HG02588 (cell line): ENCODE measurements at regions not wholly inside any gene's neighbourhood (a gene's known extent, or its start where the extent isn't known, plus 50 kb on each side); places are given as distances from the start of the nearest gene placed in this dataset.

Experiments
- ATAC-seq: cut with Tn5 transposase; IDR thresholded peaks from one replicate; pipeline ENCODE4 v1.9.1; 2021; ENCODE audit warnings: mild to moderate bottlenecking, moderate library complexity; ENCODE audit not compliant: unreplicated experiment

DNA sequence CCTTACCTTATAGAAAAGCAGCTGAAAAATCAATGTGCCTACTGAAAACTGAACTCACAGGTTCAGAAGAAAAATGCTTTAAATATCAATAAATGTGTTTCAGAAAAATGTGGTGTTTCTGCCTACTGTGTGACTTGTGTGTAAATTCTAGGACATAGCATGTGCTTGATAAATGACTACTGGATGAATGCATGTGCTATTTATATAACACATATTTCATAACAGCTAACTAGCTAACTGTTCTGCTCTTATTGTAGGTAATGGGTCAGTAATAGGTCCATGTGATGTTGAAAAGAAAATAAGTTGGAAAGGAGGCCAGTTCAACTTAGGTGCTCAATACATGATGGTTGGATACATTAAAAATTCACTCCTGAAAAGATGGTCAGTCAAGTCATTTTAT is 993.0 kb upstream of the LCORL start:
- ATAC-seq, result no peak

DNA sequence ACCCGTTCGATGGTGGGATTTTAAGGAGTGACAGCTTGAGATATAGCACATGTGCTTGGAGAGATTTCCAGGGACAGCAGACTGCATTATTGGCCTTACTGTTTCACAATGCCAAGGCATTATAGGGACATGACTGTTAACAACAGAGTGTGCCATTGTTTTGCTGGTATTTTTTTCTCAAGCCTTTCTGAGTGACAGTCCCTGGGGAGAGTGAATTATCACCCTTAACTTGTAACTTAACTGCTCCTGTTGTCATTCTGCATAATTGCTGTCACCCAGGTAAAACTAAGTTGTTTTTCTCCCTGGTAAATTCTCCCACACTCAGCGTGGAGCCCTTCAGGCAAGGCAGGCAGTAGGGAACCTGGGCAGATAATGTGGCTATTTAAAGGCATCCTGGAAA is 989.2 kb upstream of the LCORL start:
- no peak for ATAC-seq

DNA sequence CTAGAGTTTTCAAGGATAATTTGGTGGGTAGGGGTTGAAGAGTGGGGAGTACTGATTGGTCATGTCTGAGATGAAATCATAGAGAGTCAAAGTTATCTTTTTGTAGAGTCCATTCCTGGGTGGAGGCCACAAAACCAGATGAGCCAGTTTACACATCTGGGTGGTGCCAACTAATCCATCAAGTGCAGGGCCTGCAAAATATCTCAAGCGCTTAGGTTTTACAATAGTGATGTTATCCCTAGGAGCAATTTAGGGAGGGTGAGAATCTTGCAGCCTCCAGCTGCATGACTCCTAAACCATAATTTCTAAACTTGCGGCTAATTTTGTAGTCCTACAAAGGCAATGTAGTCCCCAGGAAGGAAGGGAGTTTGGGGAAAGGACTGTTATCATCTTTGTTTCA is 988.3 kb upstream of the LCORL start:
- no peak for ATAC-seq

DNA sequence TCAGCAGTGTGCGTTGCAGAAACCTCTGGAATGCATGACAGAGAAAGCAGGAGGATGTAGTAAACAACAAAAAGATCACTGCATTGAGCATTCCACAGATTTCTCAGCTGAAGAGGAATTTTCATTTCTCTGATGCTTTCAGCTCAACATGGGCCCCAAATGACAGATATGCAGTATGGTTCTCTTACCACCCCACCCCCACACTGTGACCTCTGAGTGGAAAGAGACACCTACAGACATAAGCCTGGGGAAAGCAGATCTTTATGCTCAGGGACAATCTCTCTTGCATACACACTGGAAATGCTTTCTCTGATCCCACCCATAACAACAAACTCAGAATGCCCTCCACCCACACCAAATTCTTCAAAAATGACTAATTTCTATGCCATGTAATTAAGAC is 983.7 kb upstream of the LCORL start:
- no peak for ATAC-seq

DNA sequence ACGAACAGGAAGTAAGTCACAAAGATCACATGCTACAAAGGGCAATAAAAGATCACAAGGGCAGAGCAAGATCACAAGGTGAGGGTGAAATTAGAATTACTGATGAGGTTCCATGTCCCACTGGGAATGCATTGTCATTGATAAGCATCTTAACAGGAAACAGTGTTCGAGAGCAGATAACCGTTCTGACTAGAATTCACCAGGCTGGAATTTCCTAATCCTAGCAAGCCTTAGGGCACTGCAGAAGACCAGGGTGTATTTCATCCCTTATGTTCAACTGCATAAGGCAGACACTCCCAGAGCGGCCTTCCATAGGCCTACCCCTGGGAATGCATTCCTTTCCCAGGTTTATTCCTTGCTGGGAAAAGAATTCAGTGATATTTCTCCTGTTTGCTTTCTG is 980.6 kb upstream of the LCORL start:
- no peak for ATAC-seq

DNA sequence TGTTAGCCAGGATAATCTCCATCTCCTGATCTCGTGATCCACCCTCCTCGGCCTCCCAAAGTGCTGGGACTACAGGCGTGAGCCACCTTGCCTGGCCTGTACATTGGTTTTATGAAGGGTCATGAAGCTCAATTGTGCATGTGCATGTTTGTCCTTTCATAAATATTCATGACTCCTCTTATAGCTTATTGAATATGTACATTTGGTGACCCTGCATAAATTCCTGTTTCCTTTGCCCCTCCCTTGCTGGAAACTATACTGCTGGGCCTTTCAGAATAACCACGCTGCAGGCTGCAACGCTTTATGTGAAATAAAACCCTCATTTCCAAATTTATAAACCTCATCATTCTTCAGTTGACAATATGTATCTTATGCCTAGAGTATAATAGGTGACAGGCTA is 978.0 kb upstream of the LCORL start:
- no peak for ATAC-seq

DNA sequence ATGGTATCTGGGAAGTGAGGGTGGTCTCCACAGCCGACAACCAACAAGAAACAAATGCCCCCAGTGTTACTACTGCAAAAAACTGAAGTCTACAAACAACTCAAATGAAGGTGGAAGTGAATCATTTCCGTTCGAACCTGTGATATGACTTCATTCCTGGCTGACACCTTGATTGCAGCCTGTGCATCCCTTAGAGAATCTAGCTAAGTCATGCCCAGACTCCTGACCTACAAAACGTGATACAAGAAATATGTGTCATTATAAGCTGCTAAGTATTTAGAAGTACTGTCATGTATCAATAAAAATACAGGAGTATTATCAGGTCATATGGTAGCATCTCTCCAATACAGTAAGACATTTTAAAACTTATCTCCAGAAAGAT is 959.7 kb upstream of the LCORL start:
- no peak for ATAC-seq

DNA sequence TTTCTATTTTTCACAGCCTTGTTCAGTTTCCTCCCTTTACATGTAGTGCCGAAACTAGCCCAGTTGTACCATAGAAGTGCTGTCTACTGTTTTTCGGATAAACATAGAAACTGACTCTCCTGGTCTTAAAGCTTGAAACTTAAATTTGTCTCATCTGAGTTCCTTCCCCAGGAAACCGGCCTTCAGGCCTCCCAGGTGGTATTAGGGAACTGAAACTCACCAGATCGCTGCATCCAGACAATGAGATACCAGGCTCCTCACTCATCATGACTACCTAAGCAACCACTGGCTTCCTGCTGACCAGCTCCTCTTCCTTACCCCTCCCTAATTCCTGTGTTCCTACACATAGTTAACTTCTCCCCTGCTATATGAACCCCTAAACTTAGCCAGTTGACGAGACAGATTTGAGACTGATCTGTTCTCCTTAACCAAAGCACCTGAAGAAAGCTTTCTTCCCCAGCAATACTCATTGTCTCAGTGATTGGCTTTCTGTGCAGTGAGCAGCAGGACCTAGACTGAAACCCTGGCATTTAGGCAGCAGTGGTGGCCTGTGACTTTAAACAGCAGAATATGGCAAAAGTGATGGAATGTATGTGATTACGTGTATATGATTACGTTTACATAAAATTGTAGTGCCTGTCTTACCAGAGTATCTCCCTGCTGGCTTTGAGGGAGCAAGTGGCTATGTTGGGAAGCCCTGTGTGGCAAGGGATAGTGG is 959.1 kb upstream of the LCORL start:
- ATAC-seq, result no peak

DNA sequence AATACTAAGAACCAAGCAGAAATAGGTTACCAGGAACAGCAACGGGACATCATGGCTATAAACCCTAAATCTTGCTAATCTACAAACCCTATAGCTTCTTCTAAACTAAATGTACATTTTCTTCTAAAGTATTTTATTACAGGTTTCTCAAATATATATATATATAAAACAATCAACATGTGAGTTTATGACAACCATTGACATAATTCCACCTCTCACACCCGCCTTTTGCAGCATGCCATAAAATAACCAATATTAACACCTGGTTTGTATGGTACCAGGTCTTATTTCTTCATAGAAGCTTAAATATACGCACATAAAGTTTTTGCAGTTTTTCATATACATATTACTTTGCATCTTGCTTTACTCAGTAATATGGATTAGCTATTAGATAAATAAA is 955.3 kb upstream of the LCORL start:
- ATAC-seq, result no peak

DNA sequence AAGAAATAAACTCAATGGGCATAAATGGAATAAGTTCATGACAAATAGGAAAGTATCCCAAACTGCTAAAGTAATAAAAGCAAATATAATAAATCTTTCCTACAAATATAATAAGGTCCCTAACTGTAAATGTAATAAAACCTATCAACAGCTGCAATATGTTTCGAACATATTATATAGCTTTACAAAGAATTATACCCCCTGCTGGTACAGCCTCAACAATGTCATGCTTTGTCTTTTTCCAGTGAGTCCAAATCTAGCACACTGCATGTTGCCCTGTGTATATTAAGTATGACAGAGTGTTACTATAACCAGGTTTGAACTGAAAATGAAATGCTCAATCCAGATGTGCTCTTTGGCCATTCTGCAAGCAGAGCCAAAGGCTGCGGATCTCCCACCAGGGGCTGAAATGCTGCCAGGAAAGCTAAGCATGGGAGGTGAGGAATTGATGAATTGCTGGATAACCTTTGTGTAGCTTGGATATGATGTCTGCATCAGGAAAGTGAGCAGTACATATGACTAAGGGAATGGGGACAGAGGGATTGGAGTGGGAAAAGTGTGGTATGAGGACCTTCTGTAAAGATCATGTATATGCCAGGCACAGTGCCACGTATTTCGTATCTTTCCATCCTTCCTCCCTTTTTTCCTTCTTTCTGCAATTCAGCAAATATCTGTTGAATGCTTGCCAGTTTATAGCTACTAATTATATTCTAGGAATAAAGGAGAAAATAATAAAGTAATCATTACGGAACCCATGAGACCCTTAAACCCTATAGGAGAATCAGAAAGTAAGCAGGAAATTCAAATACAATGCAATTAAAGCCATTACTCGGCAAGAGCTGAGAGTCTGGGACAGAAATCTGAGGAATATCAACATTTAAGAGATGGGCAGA is 954.6 kb upstream of the LCORL start:
- no peak for ATAC-seq

DNA sequence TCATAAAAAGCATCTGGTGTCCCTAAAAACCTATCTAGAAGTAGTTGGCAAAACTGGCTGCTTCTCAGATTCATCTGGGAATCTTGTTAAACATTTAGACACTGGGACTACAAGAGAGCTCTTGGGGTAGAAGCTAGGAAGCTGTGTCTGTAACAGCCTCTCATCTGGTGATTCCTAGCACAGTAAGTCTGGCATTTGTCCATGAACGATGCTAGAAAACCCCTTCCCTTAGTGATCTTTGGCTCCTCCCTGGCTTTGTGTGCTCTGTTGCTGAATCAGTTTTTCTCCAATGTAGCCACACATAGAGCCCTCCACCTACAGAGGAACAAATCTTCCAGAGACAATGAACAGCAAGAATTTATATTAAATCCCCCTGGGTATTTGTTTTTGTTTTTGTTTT is 951.7 kb upstream of the LCORL start:
- no peak for ATAC-seq

DNA sequence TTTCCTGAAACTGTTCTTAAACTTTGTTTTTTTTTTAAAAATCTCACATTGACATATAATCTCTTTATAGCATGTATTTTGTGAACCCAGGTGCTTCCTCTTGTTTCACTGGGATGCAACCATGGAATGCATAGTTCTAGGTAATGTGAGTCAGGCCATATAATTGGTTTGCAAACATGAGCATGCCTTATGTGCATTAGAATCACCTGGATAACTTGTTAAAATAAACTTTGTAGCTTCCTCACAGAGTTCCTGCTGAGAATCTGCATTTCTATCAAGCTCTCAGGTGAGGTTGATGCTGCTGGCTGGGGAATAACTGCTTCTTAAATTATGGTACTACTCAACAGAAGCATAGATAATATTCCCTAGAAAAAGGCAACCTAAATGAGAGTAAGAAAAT is 940.3 kb upstream of the LCORL start:
- no peak for ATAC-seq

DNA sequence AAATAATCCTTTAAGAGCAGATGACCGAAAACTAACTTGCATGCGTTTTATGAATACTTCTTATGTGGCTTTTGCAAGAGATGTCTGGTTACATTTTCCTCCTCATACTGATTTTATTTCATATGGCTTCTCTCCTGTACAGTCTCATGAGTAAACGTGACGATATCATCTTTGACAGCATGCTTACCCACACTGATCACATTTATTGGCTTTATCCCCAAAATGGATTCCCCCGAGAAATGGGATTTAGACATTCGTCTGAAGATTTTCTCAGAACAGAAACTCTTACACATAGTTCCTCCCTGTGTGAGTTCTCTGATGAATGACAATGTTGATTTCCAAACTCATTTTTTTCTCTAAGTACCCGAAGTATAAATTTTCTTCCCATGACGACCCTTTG is 939.7 kb upstream of the LCORL start:
- ATAC-seq, result no peak

DNA sequence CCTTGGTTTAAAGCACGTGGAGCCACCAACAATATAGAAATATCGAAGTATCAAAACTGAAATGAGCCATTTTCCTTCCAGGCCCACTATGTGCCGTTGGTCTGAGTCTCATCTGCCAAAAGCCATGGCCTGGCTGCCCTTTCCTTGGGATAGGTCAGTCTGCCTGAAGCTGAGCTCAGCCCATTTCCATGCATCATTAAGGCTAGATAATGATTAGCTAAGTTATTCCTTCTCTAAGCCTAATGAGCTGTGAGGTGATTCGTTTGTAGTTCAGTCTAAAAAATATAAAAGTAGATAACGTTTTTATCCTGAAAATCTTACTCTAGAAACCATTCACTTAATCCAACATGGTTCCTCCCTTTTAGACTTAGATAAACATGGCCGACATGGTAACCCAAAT is 936.2 kb upstream of the LCORL start:
- ATAC-seq, result no peak

DNA sequence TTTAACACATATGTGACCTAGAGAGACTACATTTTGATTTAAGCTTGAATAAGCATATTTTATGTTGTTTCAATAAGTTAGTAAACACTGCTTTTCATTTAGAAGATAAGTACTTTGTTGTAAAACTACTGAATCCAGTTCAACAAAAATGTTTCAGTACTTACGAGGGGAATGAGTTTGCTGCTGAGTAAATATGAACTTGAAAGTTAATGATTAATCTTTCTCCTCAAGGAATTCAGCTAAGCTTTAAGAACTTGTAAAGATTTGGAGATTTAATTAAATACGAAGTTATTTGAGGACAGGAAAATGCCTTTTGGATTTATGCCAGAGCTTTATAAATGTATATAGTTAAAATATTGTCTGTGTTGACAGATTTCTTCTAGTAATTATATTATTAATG is 933.0 kb upstream of the LCORL start:
- ATAC-seq, result no peak

DNA sequence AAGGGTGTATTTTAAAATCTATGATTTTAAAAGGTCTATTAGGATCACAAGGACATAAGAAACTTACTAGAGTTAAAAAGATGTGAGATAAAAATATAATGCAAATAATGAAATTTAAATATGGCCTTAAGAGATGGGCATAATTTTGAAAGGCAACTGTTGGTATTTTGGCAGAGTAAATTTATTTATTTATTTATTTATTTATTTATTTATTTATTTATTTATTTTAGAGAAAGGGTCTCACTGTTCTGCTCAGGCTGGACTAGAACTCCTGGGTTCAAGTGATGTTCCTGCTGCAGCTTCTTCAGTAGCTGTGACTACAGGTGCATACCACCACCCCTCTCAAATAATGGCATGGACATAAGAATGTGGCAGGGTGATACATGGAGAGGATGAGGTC is 932.1 kb upstream of the LCORL start:
- ATAC-seq, result no peak

DNA sequence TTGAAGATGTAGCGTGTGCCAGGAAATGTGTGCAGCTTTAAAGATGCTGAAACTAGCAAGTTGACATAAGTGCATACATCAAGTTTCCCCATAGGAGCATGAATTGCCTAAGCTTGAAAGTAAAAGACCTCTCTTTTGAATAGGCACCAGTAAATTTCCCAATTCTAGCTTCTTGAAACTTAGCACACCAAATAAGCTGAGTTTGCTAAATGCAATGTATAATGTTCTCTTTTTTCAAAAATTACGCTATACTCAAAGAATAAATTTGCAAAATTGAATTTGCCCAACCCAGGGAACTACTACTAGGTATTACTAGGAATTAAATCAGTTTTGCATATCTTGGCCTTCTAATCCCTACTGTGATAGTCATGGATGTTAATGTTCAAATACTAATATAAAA is 923.9 kb upstream of the LCORL start:
- ATAC-seq, result no peak

DNA sequence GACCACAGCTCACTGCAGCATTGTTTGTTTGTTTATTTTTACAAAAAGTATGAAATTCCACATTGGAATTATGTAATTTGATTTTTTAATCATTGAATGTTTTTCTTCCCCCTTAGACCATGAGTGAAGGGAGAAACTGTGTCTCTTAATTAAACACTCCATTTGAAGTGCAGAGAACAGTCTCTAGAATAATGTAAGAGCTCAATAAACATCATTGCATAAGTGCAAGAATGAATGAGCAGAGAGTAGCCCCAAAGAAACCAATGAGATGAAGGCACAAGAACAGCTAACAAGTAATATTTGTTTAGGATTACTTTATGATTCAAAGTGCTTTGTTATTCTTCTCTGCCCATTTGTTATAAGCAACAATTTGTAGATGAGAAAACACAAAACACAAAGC is 921.3 kb upstream of the LCORL start:
- no peak for ATAC-seq

DNA sequence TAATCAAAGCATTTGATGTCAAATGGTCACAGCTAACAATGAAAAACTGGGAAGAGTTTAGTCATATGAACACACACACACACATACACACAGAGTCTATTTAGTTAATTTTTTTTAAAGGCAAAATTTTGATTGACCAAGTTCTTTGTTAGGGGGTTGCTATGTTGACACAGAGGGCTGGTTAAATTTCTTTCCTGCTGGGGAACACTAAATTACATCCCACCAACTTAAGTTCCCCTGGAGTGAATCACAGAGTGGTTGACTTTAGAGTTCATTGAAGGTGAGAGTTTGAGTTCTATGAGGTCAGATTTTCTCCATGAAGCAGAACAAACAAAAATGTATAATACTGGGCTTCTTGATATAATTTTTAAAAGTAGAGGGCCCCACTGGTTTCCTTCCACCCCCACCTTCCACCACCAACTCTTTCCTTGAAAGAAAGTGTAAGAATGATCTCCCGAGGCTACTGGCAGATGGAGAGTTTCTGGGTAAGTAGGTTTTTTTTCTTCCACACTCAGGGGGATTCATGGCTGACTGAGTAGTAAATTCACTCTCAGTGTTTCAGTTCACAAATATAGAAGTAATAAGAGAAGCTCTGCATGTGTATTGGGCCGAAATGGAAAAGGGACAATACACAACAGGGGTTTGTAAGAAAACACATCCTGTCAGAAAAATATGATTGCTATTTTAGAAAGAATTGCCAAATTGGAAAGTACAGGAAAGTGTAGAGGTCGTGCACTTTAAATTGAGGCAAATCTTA is 917.0 kb upstream of the LCORL start:
- no peak for ATAC-seq

DNA sequence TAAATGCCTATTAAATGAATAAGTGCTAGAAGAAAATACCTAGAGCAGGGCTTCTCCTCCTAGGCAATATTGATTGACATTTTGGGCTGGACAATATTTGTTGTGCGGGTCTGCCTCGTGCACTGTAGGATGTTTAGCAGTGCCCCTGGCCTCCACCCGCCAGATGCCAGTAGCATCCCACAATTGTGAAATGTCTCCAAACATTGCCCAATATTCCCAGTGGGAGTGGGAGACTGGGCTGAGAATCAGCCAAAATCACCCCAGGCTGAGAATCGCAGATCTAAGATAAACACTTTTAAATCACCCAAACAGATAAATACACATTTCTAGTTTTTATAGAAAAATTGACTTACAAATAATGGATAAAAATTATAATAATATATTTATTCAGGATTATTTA is 916.2 kb upstream of the LCORL start:
- ATAC-seq, result no peak

DNA sequence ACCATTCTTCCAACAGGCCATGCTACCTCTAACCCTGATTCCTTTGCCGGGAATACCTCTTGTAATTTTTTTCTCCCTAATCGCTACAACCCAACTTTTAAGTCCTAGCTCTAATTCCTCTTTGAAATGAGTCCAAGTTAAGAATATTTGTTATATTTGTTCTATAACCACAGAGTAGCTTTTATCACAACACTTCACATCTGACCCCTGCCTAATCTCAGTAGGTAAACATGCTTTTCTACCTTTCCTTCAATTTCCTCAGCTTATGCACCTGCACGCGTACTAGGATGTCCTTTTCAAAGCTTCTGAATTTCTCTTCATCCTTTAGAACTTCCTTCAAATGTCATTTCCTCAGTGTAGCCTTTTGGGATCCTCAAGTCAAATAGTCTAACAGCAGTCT is 915.5 kb upstream of the LCORL start:
- ATAC-seq, result no peak
